GM21619 (cell line): ENCODE measurements at regions not wholly inside any gene's neighbourhood (a gene's known extent, or its start where the extent isn't known, plus 50 kb on each side); places are given as distances from the start of the nearest gene placed in this dataset.
"Not testable (repeated sequence)": the region's sequence is repeated elsewhere in the genome, so short reads cannot be mapped to it uniquely, and the experiment has no call there.

Experiments
- ATAC-seq: cut with Tn5 transposase; IDR thresholded peaks from one replicate; pipeline ENCODE4 v1.9.1; 2021; ENCODE audit not compliant: unreplicated experiment

- ATAC-seq: no peak
Observed at GRCh38 chr10:94219829-94220228, 142.9 kb downstream of the NOC3L start.

GRCh38 chr10:94220717-94221116, 142.0 kb downstream of the NOC3L start:
- ATAC-seq: no peak

- no peak for ATAC-seq
Observed at GRCh38 chr10:94223702-94224370, 138.9 kb downstream of the NOC3L start.

- no peak for ATAC-seq
Observed at GRCh38 chr10:94224656-94225055, 138.1 kb downstream of the NOC3L start.

GRCh38 chr10:94225589-94225988, 137.2 kb downstream of the NOC3L start:
- no peak for ATAC-seq

- ATAC-seq: no peak
Observed at GRCh38 chr10:94230134-94230785, 132.5 kb downstream of the NOC3L start.

- peak; percentile 71 for ATAC-seq
Observed at GRCh38 chr10:94232711-94233383, 129.9 kb downstream of the NOC3L start.

GRCh38 chr10:94235461-94235860, 127.3 kb downstream of the NOC3L start:
- ATAC-seq: no peak

GRCh38 chr10:94238006-94238617, 124.6 kb downstream of the NOC3L start:
- no peak for ATAC-seq

GRCh38 chr10:94239696-94240095, 123.0 kb downstream of the NOC3L start:
- no peak for ATAC-seq

GRCh38 chr10:94240491-94240890, 122.2 kb downstream of the NOC3L start:
- ATAC-seq: no peak

GRCh38 chr10:94240901-94241300, 121.8 kb downstream of the NOC3L start:
- ATAC-seq: no peak

- no peak for ATAC-seq
Observed at GRCh38 chr10:94251098-94251497, 111.6 kb downstream of the NOC3L start.

GRCh38 chr10:94251568-94251967, 111.2 kb downstream of the NOC3L start:
- ATAC-seq: no peak

GRCh38 chr10:94257407-94257806, 105.3 kb downstream of the NOC3L start:
- not testable (repeated sequence) for ATAC-seq

GRCh38 chr10:94260455-94260854, 102.3 kb downstream of the NOC3L start:
- ATAC-seq: no peak

GRCh38 chr10:94264085-94264484, 98.7 kb downstream of the NOC3L start:
- no peak for ATAC-seq

GRCh38 chr10:94266091-94266490, 96.6 kb downstream of the NOC3L start:
- ATAC-seq: no peak

GRCh38 chr10:94268652-94269051, 94.1 kb downstream of the NOC3L start:
- ATAC-seq: no peak

GRCh38 chr10:94274142-94274787, 88.5 kb downstream of the NOC3L start:
- ATAC-seq: no peak

- no peak for ATAC-seq
Observed at GRCh38 chr10:94276140-94276539, 86.6 kb downstream of the NOC3L start.
